LoVo (cell line): ENCODE measurements at regions not wholly inside any gene's neighbourhood (a gene's known extent, or its start where the extent isn't known, plus 50 kb on each side); places are given as distances from the start of the nearest gene placed in this dataset.

Experiments used
- DNase-seq: peaks from one replicate; pipeline ENCODE4 v3.0.0-alpha.2; 2016; ENCODE audit warnings: low spot score

DNA sequence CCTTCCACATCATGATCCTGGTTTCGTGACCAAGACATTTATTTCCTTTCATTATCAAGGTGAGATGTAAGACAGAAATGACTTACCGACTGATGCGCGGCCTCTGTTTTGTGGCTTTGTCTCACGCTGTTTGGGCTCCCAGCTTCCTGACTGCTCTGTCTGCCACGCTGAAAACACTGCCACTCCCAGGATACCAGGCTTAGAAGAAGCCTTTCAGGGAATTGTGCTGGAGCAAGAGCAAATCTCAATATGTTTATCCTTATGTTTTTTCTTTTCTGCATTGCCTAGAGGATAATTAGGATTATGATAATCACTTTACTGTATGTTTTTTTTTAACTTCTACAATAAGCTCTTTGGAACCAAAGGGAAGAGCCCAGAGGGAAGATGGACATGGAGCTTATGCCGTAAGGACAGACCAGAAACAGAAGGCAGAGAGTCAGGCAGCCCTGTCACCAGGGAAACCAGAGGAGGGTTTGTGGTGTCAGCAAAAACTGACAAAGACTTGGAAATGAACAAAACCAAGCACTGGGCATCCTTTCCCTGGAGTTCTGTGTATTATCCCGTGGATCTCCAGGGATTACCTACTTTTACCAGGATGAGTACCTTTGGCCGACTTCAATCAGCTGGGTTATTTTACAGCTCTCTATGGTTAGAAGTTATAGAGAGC, 68.2 kb upstream of the ISX start:
- DNase-seq, result no peak

DNA sequence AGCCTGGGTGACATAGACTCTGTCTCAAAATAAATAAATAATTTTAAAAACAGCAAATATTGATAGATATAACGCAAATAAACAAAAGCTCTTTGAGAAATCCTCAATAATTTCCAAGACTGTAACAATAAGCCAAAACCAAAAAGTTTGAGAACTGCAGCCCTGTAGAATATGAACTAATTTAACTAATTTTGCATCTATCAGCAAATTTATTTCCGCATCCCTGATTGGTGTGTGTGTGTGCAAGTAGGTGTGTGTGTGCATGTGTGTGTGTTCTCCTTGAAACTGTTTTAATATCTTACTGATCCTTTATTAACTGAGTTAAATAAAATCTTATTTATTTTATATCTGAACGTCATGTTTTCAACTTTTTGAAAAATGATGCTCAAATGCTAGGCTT, 67.0 kb upstream of the ISX start:
- DNase-seq, result no peak

DNA sequence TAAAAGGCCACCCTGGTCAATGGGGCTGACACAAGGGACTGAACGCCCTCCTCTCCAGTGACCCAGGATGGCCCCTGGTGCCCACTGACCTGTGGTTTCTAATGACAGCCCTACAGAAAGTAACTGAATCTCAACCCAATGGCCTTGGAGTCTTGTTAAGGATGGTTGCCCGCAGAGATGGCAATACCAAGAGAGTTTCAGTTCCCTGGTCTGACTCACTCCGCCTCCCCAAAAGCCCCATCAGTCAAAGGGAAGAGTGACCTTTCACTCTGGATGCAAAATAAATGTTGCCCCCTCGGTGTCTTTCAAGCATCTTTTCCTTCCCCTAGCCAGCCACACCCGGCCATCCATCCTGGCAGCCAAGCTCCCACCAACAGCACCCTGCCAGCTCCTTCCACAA, 57.7 kb upstream of the ISX start:
- no peak for DNase-seq

DNA sequence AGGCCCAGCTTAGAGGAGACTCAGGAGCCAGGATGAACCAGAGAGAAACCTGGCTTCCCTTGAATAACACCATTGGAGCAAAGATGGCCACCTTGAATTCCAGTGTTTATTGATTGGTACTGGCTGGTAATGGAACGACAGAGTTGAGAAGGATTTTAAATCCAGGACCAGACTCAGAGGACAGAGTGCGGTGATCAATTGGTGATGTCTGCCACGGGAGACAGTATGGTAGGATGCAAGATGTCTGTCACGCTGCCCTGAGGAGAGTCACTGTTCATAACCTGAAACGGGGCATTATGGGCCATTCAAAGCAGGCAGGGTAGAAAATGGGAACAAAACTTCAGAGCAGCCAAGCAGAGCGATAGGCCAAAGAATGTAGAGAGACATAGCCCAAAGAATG, 55.4 kb upstream of the ISX start:
- no peak for DNase-seq

DNA sequence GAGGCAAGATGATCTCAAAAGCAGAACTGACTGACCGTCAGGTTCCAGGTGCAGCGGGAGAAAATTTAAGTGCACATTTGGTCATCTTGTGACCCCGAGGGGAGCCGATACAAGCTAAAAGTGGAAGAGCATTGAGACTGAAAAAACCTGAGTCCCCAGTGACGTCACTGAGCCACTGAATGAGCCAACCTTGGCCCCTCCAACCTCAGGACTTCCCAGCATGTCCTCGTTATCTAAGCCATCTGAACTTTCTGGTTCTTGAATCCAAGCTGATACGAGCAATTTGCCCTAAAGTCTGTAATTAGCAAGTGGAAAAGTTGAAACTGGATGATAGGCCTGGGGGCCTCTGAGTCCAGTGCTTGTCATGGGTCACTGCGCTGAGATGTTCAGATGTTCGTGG, 51.1 kb upstream of the ISX start:
- DNase-seq, result no peak
